CD4-positive, alpha-beta T cell (primary cell): ENCODE measurements at regions not wholly inside any gene's neighbourhood (a gene's known extent, or its start where the extent isn't known, plus 50 kb on each side); places are given as distances from the start of the nearest gene placed in this dataset.

Experiments used
- ATAC-seq: fragments of 200-7000 bp; cut with Tn5 transposase; one replicate; pipeline ENCODE4 v1.10.0; 2022; ENCODE audit warnings: mild to moderate bottlenecking; ENCODE audit not compliant: poor library complexity
- CTCF ChIA-PET: fragments of 350-600 bp; sonication (Branson Sonifier 250); formaldehyde crosslinking; loops from one replicate; lab custom pipeline; 2021; ENCODE audit warnings: antibody characterized with exemption, inconsistent platforms; lab: Charles Lee
- POLR2A ChIA-PET: fragments of 350-600 bp; sonication (Branson Sonifier 250); formaldehyde crosslinking; loops from one replicate; lab custom pipeline; 2021; ENCODE audit warnings: antibody characterized with exemption, inconsistent platforms; lab: Charles Lee
- DNase-seq, 14 experiments: peaks; one replicate each; pipeline ENCODE4 v3.0.0-alpha.2; 2013 to 2020; ENCODE audit warnings: mixed read lengths in 2 of 14
- H3K27ac ChIP-seq, 2 donors: one replicate each; pipeline versions ENCODE4 v1.5.1 to v1.7.0; 2013; ENCODE audit warnings: low read length in 2 of 2, low read depth in 1 of 2, mild to moderate bottlenecking in 1 of 2
- H3K27me3 ChIP-seq, 2 experiments: 1 replicate in 1 of 2; 2 replicates in 1 of 2; pipeline versions ENCODE4 v1.6.1 to v1.7.0; 2013; ENCODE audit warnings: low read length in 2 of 2, control low read depth in 1 of 2, mild to moderate bottlenecking in 1 of 2, moderate library complexity in 1 of 2; ENCODE audit not compliant: insufficient read depth in 2 of 2, control insufficient read depth in 1 of 2
- H3K36me3 ChIP-seq: one replicate; pipeline ENCODE4 v1.6.1; 2013; ENCODE audit warnings: low read length, control low read depth; ENCODE audit not compliant: insufficient read depth
- H3K4me1 ChIP-seq: one replicate; pipeline ENCODE4 v1.6.1; 2013; ENCODE audit warnings: low read length, control low read depth; ENCODE audit not compliant: insufficient read depth
- H3K4me3 ChIP-seq: one replicate; pipeline ENCODE4 v1.5.1; 2013; ENCODE audit warnings: mild to moderate bottlenecking, low read length, moderate library complexity
- H3K9me3 ChIP-seq, 2 experiments: 1 replicate in 1 of 2; 2 replicates in 1 of 2; pipeline versions ENCODE4 v1.6.1 to v1.7.0; 2013; ENCODE audit warnings: low read length in 2 of 2, mild to moderate bottlenecking in 2 of 2, control low read depth in 1 of 2, moderate library complexity in 1 of 2; ENCODE audit not compliant: control insufficient read depth in 1 of 2, insufficient read depth in 1 of 2
- H3K27ac Mint-ChIP-seq: one replicate; pipeline ENCODE4 v1.8.0; 2020; ENCODE audit warnings: mixed read lengths
- H3K27me3 Mint-ChIP-seq: one replicate; pipeline ENCODE4 v1.8.0; 2021; ENCODE audit warnings: mixed read lengths
- H3K36me3 Mint-ChIP-seq: one replicate; pipeline ENCODE4 v1.8.0; 2021; ENCODE audit warnings: low read depth, mixed read lengths
- H3K4me1 Mint-ChIP-seq: one replicate; pipeline ENCODE4 v1.8.0; 2021; ENCODE audit warnings: low read depth, mixed read lengths
- H3K4me3 Mint-ChIP-seq: one replicate; pipeline ENCODE4 v1.8.0; 2020; ENCODE audit warnings: mild to moderate bottlenecking, mixed read lengths
- H3K9me3 Mint-ChIP-seq: one replicate; pipeline ENCODE4 v1.8.0; 2020; ENCODE audit warnings: mixed read lengths
- intact Hi-C, 2 experiments: fragments of 100-400 bp; cut with DNase I in 1 of 2; cut with micrococcal nuclease in 1 of 2; formaldehyde crosslinking; loops; one replicate each; pipeline versions ENCODE4 v1.15.1 to v1.9.0; 2023 to 2025; cut with DNase I, micrococcal nuclease
- TF ChIP-seq, protein P1 (sequence below): fragments of 200-600 bp; IDR thresholded peaks from one replicate; pipeline ENCODE4 v1.8.0; 2022; ENCODE audit warnings: antibody characterized with exemption, mild to moderate bottlenecking

DNA sequence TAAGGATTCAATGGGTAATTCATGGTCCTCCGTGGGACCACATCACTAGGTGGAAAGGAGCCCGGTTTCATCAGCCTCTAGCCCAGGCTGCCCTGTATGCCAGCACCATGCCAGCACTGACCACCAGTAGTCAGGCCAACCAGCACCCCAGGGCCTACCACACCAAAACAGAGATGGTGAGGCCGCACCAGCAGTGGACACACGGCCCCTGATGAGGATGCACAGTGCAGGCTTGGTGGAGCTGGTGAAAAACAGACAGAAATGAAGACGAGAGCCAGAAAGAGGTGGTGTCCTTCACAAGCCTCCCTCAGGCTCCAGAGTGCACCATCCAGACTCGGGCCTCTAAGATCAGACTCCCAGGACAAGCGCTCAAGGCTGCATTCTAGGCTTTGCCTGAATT, 128.2 kb downstream of the MED10 start:
- no peaks in the 10 kb centered on the region for H3K36me3 Mint-ChIP-seq
- intact Hi-C loops = no loop called here
- no peaks in the 10 kb centered on the region for H3K9me3 Mint-ChIP-seq
- DNase-seq (no peak), ATAC-seq (no peak)
- no peaks in the 10 kb centered on the region for H3K4me1 Mint-ChIP-seq
- ChIA-PET CTCF (no interaction called here), POLR2A (no interaction called here)
- H3K4me1 ChIP-seq = no peaks in the 10 kb centered on the region
- H3K9me3 ChIP-seq = no peaks in the 10 kb centered on the region
- H3K36me3 ChIP-seq = no peaks in the 10 kb centered on the region
- no peak overlapping the region for H3K4me3 ChIP-seq
- H3K27me3 Mint-ChIP-seq = peaks cover 4% of the 10 kb centered on the region
- H3K27me3 ChIP-seq = no peaks in the 10 kb centered on the region
- TF ChIP-seq, protein P1, sequence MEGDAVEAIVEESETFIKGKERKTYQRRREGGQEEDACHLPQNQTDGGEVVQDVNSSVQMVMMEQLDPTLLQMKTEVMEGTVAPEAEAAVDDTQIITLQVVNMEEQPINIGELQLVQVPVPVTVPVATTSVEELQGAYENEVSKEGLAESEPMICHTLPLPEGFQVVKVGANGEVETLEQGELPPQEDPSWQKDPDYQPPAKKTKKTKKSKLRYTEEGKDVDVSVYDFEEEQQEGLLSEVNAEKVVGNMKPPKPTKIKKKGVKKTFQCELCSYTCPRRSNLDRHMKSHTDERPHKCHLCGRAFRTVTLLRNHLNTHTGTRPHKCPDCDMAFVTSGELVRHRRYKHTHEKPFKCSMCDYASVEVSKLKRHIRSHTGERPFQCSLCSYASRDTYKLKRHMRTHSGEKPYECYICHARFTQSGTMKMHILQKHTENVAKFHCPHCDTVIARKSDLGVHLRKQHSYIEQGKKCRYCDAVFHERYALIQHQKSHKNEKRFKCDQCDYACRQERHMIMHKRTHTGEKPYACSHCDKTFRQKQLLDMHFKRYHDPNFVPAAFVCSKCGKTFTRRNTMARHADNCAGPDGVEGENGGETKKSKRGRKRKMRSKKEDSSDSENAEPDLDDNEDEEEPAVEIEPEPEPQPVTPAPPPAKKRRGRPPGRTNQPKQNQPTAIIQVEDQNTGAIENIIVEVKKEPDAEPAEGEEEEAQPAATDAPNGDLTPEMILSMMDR = no peak
- no peak overlapping the region for H3K27ac ChIP-seq
- H3K4me3 Mint-ChIP-seq = no peak overlapping the region
- no peak overlapping the region for H3K27ac Mint-ChIP-seq

DNA sequence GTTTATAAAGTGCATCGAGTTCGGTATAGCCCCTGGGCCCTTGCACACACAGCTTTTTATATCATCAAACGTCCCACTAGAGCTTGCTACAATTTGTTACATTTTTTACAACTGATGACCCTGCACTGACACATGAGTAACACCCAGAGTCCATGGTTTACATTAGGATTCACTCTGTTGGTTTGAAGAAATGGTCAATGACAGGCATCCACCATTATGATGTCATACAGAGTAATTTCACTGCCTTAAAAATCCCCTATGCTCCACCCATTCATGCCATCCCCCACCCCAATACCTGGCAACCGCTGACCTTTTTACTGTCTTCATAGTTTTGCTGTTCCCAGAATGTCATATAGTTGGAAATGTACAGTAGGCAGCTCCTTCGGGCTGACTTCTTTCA, 130.2 kb downstream of the MED10 start:
- Mint-ChIP-seq H3K36me3 (no peaks in the 10 kb centered on the region), H3K4me3 (no peak overlapping the region), H3K27me3 (peaks cover 4% of the 10 kb centered on the region), H3K4me1 (no peaks in the 10 kb centered on the region), H3K27ac (no peak overlapping the region), H3K9me3 (no peaks in the 10 kb centered on the region)
- H3K36me3 ChIP-seq = no peaks in the 10 kb centered on the region
- CTCF ChIA-PET = no interaction called here
- DNase-seq (no peak), ATAC-seq (no peak)
- intact Hi-C loops = no loop called here
- TF ChIP-seq, protein P1 = no peak
- no peaks in the 10 kb centered on the region for H3K9me3 ChIP-seq
- H3K4me3 ChIP-seq = no peak overlapping the region
- POLR2A ChIA-PET = no interaction called here
- H3K27me3 ChIP-seq = no peaks in the 10 kb centered on the region
- no peaks in the 10 kb centered on the region for H3K4me1 ChIP-seq
- no peak overlapping the region for H3K27ac ChIP-seq

DNA sequence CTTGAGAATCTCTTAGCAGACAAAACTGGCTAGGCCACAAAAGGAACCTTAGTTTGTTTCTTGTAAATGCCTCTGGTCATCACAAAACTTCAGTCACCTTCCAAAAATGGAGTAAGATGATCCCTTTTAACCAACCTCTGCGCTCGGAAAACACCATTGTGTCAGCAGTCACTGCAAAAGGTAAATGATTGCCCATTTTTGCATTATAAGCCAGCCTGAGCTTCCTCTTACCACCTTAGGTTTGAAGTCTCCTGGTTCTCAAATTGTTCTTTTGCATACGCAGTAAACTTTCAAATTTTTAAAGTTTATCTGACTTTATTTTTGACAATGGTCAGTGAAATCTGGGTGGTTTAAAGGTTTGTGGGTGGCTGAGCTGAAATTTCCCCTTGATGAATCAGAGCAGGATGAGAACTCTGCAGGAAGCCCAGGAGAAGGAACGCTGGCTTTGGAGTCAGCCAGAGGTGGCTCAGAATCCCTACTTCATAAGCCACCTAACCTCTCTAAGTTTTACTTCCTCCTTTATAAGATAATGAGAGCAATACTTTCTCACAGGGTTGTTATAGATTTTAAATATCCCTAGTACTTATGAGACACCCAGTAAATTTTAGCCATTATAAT, 131.4 kb downstream of the MED10 start:
- TF ChIP-seq, protein P1 = no peak
- no peaks in the 10 kb centered on the region for H3K4me1 ChIP-seq
- no peaks in the 10 kb centered on the region for H3K36me3 ChIP-seq
- H3K27ac Mint-ChIP-seq = no peak overlapping the region
- no peaks in the 10 kb centered on the region for H3K36me3 Mint-ChIP-seq
- ChIA-PET POLR2A (no interaction called here), CTCF (no interaction called here)
- H3K27me3 ChIP-seq = no peaks in the 10 kb centered on the region
- ATAC-seq (no peak), DNase-seq (no peak)
- no peak overlapping the region for H3K4me3 ChIP-seq
- no peaks in the 10 kb centered on the region for H3K9me3 Mint-ChIP-seq
- H3K27me3 Mint-ChIP-seq = peaks cover 4% of the 10 kb centered on the region
- H3K9me3 ChIP-seq = no peaks in the 10 kb centered on the region
- intact Hi-C loops = no loop called here
- no peaks in the 10 kb centered on the region for H3K4me1 Mint-ChIP-seq
- H3K4me3 Mint-ChIP-seq = no peak overlapping the region
- H3K27ac ChIP-seq = no peak overlapping the region
